GM23248 (cell line): ENCODE measurements at regions not wholly inside any gene's neighbourhood (a gene's known extent, or its start where the extent isn't known, plus 50 kb on each side); places are given as distances from the start of the nearest gene placed in this dataset.

Experiments
- EZH2 ChIP-seq: fragments of 200-600 bp; sonication (generic); IDR thresholded peaks from 2 replicates; pipeline ENCODE4 v1.6.1; 2018; ENCODE audit warnings: antibody characterized with exemption, mild to moderate bottlenecking; ENCODE audit not compliant: insufficient read depth, poor library complexity, severe bottlenecking
- EZH2phosphoT487 ChIP-seq: fragments of 200-600 bp; sonication (generic); IDR thresholded peaks from 2 replicates; pipeline ENCODE4 v1.6.1; 2018; ENCODE audit warnings: antibody characterized with exemption, moderate library complexity, mild to moderate bottlenecking, low read depth; ENCODE audit not compliant: insufficient read depth

- TF ChIP-seq EZH2 (no peak), EZH2phosphoT487 (no peak)
Measured at GRCh38 chr16:79988089-79988488, 387.6 kb upstream of the MAF start.
